Glutamatergic neuron (in vitro differentiated cells): ENCODE measurements at regions not wholly inside any gene's neighbourhood (a gene's known extent, or its start where the extent isn't known, plus 50 kb on each side); places are given as distances from the start of the nearest gene placed in this dataset.

Experiments used
- DNase-seq: peaks from one replicate; pipeline ENCODE4 v3.0.0; 2022
- H3K27ac Mint-ChIP-seq: one replicate; pipeline ENCODE4 v1.8.0; 2020; ENCODE audit warnings: mild to moderate bottlenecking, mixed read lengths, inconsistent platforms; ENCODE audit not compliant: unreplicated experiment
- H3K27me3 Mint-ChIP-seq: one replicate; pipeline ENCODE4 v1.8.0; 2020; ENCODE audit warnings: mild to moderate bottlenecking, moderate library complexity, mixed read lengths, inconsistent platforms; ENCODE audit not compliant: unreplicated experiment
- H3K36me3 Mint-ChIP-seq: one replicate; pipeline ENCODE4 v1.8.0; 2020; ENCODE audit warnings: mild to moderate bottlenecking, mixed read lengths, inconsistent platforms; ENCODE audit not compliant: unreplicated experiment
- H3K4me1 Mint-ChIP-seq: one replicate; pipeline ENCODE4 v1.8.0; 2020; ENCODE audit warnings: mild to moderate bottlenecking, low read depth, mixed read lengths, inconsistent platforms; ENCODE audit not compliant: unreplicated experiment
- H3K4me3 Mint-ChIP-seq: one replicate; pipeline ENCODE4 v1.8.0; 2020; ENCODE audit warnings: mild to moderate bottlenecking, mixed read lengths, inconsistent platforms; ENCODE audit not compliant: unreplicated experiment
- H3K9me3 Mint-ChIP-seq: one replicate; pipeline ENCODE4 v1.8.0; 2020; ENCODE audit warnings: mild to moderate bottlenecking, moderate library complexity, mixed read lengths, inconsistent platforms; ENCODE audit not compliant: unreplicated experiment
- TF ChIP-seq, protein P1 (sequence below): fragments of 200-600 bp; sonication (generic); IDR thresholded peaks from one replicate; pipeline ENCODE4 v1.5.0; 2021; ENCODE audit not compliant: partially characterized antibody, unreplicated experiment

- no peak for DNase-seq
- no peak overlapping the region for H3K4me3 Mint-ChIP-seq
- TF ChIP-seq, protein P1, sequence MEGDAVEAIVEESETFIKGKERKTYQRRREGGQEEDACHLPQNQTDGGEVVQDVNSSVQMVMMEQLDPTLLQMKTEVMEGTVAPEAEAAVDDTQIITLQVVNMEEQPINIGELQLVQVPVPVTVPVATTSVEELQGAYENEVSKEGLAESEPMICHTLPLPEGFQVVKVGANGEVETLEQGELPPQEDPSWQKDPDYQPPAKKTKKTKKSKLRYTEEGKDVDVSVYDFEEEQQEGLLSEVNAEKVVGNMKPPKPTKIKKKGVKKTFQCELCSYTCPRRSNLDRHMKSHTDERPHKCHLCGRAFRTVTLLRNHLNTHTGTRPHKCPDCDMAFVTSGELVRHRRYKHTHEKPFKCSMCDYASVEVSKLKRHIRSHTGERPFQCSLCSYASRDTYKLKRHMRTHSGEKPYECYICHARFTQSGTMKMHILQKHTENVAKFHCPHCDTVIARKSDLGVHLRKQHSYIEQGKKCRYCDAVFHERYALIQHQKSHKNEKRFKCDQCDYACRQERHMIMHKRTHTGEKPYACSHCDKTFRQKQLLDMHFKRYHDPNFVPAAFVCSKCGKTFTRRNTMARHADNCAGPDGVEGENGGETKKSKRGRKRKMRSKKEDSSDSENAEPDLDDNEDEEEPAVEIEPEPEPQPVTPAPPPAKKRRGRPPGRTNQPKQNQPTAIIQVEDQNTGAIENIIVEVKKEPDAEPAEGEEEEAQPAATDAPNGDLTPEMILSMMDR: no peak
- H3K36me3 Mint-ChIP-seq: no peaks in the 10 kb centered on the region
- peaks cover 8% of the 10 kb centered on the region for H3K4me1 Mint-ChIP-seq
- no peaks in the 10 kb centered on the region for H3K9me3 Mint-ChIP-seq
- H3K27me3 Mint-ChIP-seq: no peaks in the 10 kb centered on the region
- no peak overlapping the region for H3K27ac Mint-ChIP-seq
These were observed 65.7 kb upstream of the EXOC1L start for GRCh38 chr4:55753856-55754255.

DNA sequence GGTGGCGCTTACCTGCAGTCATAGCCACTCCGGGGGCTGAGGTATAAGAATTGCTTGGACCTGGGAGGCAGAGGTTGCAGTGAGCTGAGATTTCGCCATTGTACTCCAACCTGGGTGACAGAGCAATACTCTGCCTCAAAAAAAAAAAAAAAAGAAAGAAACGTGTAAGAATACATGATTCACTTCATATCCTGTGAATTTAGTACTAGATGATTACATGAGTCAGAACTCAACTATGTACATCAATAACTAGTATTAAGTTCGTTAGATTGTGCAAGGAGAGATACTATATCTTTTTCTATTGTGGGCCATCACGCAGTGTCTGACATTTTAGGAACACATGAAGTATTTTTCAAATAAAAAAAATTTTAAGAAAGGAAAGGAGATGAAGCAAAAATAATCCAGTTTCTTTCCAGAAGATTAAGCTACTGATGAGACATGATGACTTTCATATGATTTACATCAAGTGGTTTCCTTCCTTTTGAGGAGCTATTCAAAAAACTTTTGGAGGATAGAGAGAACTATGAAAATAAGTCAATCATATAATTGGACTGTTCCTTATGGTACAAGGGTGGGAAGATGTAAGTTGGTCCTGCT is 64.7 kb upstream of the EXOC1L start:
- no peak overlapping the region for H3K4me3 Mint-ChIP-seq
- H3K27me3 Mint-ChIP-seq: no peaks in the 10 kb centered on the region
- H3K4me1 Mint-ChIP-seq: peaks cover 14% of the 10 kb centered on the region
- no peak overlapping the region for H3K27ac Mint-ChIP-seq
- DNase-seq: no peak
- H3K36me3 Mint-ChIP-seq: no peaks in the 10 kb centered on the region
- H3K9me3 Mint-ChIP-seq: no peaks in the 10 kb centered on the region
- TF ChIP-seq, protein P1: no peak

GRCh38 chr4:55756208-55756607 is 63.4 kb upstream of the EXOC1L start:
- no peak for DNase-seq
- Mint-ChIP-seq H3K4me1 (peaks cover 21% of the 10 kb centered on the region), H3K4me3 (no peak overlapping the region), H3K36me3 (no peaks in the 10 kb centered on the region), H3K27ac (no peak overlapping the region), H3K27me3 (no peaks in the 10 kb centered on the region), H3K9me3 (no peaks in the 10 kb centered on the region)
- TF ChIP-seq, protein P1: no peak

DNA sequence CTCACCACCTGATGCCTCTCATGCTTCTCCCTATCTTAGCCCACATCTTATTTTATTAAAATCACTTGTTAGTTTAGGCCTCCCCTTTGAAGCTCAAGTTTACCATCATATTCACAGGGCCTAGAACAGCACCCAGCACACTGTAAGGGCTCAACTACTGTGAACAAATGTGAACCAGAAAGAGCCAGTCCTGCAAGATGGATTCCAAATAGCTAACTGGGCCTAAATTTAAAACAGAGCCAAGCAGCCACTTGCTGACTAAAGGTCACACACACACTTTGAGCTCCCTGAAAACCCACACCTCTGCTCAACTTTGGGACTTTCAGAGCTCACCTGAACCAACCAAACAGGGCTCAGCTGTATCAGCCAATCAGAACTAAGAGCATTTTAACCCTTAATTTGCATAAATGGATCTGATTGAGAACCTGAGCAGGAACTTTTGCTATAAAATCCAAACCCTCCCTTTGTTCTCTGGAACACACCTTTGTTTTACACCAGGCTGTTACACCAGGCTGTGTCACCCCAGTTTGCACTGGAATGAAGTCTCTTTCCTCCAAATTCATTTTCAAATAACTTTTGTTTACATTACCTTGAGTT is 62.1 kb upstream of the EXOC1L start:
- Mint-ChIP-seq H3K4me3 (no peak overlapping the region), H3K36me3 (no peaks in the 10 kb centered on the region), H3K9me3 (no peaks in the 10 kb centered on the region), H3K4me1 (peaks cover 21% of the 10 kb centered on the region), H3K27me3 (no peaks in the 10 kb centered on the region), H3K27ac (no peak overlapping the region)
- TF ChIP-seq, protein P1: no peak
- no peak for DNase-seq

- TF ChIP-seq, protein P1: no peak
- Mint-ChIP-seq H3K9me3 (no peaks in the 10 kb centered on the region), H3K4me3 (no peak overlapping the region), H3K36me3 (no peaks in the 10 kb centered on the region), H3K27me3 (no peaks in the 10 kb centered on the region), H3K27ac (no peak overlapping the region), H3K4me1 (peaks cover 25% of the 10 kb centered on the region)
- DNase-seq: no peak
These were observed 61.5 kb upstream of the EXOC1L start for GRCh38 chr4:55758066-55758465.
